Upper lobe of left lung (tissue), 4 donors: ENCODE measurements at regions not wholly inside any gene's neighbourhood (a gene's known extent, or its start where the extent isn't known, plus 50 kb on each side); places are given as distances from the start of the nearest gene placed in this dataset.

Experiments
- EP300 ChIP-seq, 4 donors: sonication (generic); formaldehyde crosslinking; IDR thresholded peaks; one replicate each; pipeline ENCODE4 v1.5.1; 2017; ENCODE audit warnings: antibody characterized with exemption in 4 of 4, control low read depth in 2 of 4
- POLR2A ChIP-seq, 4 donors: fragments of 450-650 bp; IDR thresholded peaks; one replicate each; pipeline ENCODE4 v1.5.1; 2016 to 2017; ENCODE audit warnings: antibody characterized with exemption in 4 of 4, mild to moderate bottlenecking in 2 of 4
- POLR2AphosphoS5 ChIP-seq, 2 donors: sonication (generic); formaldehyde crosslinking; IDR thresholded peaks; one replicate each; pipeline ENCODE4 v1.5.1; 2017; ENCODE audit warnings: antibody characterized with exemption in 2 of 2
- TF ChIP-seq, protein P1 (sequence below), 6 experiments: fragments of 450-650 bp in 4 of 6; fragments of 200-600 bp in 2 of 6; sonication (generic) in 2 of 6; IDR thresholded peaks; one replicate each; pipeline ENCODE4 v1.5.1; 2016 to 2019; ENCODE audit warnings: antibody characterized with exemption in 6 of 6

DNA sequence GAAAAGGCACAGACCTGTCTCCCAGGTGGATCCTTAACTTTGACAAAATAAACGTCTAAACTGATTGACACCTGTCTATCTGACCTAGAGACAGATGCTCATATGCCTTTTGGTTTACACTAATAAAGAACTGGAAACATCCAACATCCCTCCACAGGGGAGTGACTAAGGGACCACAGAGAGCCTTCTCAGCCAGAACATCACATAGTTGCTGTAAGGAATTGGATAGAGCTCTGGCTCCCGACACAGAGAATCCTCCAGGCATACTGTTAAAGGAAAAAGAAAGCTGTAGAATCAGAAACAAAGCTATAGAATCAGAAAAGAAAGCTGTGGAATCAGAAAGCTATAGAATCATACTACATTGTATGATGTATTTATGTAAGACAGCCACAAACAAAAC is 258.8 kb downstream of the STK31 start:
- no peak for TF ChIP-seq POLR2AphosphoS5 (IDR thresholded peaks at IDR 0.05)
- TF ChIP-seq, protein P1, sequence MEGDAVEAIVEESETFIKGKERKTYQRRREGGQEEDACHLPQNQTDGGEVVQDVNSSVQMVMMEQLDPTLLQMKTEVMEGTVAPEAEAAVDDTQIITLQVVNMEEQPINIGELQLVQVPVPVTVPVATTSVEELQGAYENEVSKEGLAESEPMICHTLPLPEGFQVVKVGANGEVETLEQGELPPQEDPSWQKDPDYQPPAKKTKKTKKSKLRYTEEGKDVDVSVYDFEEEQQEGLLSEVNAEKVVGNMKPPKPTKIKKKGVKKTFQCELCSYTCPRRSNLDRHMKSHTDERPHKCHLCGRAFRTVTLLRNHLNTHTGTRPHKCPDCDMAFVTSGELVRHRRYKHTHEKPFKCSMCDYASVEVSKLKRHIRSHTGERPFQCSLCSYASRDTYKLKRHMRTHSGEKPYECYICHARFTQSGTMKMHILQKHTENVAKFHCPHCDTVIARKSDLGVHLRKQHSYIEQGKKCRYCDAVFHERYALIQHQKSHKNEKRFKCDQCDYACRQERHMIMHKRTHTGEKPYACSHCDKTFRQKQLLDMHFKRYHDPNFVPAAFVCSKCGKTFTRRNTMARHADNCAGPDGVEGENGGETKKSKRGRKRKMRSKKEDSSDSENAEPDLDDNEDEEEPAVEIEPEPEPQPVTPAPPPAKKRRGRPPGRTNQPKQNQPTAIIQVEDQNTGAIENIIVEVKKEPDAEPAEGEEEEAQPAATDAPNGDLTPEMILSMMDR (IDR thresholded peaks at IDR 0.05), result no peak
- no peak for TF ChIP-seq POLR2A (IDR thresholded peaks at IDR 0.05)
- no peak for TF ChIP-seq EP300 (IDR thresholded peaks at IDR 0.05)
